Activated B cell treated with CpG ODN at 0.5 μM for 24 hours (primary cell): ENCODE measurements at regions not wholly inside any gene's neighbourhood (a gene's known extent, or its start where the extent isn't known, plus 50 kb on each side); places are given as distances from the start of the nearest gene placed in this dataset.

Experiments
- ATAC-seq: fragments of 200-7000 bp; cut with Tn5 transposase; one replicate; pipeline ENCODE4 v1.10.0; 2021; ENCODE audit warnings: low read depth, mild to moderate bottlenecking, moderate library complexity
- CTCF ChIA-PET: fragments of 350-600 bp; sonication (Branson Sonifier 250); formaldehyde crosslinking; loops from one replicate; lab custom pipeline; 2021; ENCODE audit warnings: antibody characterized with exemption; lab: Charles Lee
- POLR2A ChIA-PET: fragments of 350-600 bp; sonication (Branson Sonifier 250); formaldehyde crosslinking; loops from one replicate; lab custom pipeline; 2021; ENCODE audit warnings: antibody characterized with exemption; lab: Charles Lee
- DNase-seq: peaks from one replicate; pipeline ENCODE4 v3.0.0; 2022
- H3K27ac Mint-ChIP-seq: one replicate; pipeline ENCODE4 v1.8.0; 2020; ENCODE audit warnings: mixed read lengths
- H3K27me3 Mint-ChIP-seq: one replicate; pipeline ENCODE4 v1.8.0; 2021; ENCODE audit warnings: mixed read lengths
- H3K36me3 Mint-ChIP-seq: one replicate; pipeline ENCODE4 v1.8.0; 2021; ENCODE audit warnings: low read depth, mixed read lengths
- H3K4me1 Mint-ChIP-seq: one replicate; pipeline ENCODE4 v1.8.0; 2021; ENCODE audit warnings: mixed read lengths
- H3K4me3 Mint-ChIP-seq: one replicate; pipeline ENCODE4 v1.8.0; 2020; ENCODE audit warnings: mild to moderate bottlenecking, mixed read lengths
- H3K9me3 Mint-ChIP-seq: one replicate; pipeline ENCODE4 v1.8.0; 2020; ENCODE audit warnings: mixed read lengths
- intact Hi-C: fragments of 100-400 bp; cut with micrococcal nuclease; formaldehyde crosslinking; loops from one replicate; pipeline ENCODE4 v1.15.1; 2024
- TF ChIP-seq, protein P1 (sequence below): fragments of 200-600 bp; IDR thresholded peaks from one replicate; pipeline ENCODE4 v1.8.0; 2022; ENCODE audit warnings: antibody characterized with exemption, mild to moderate bottlenecking

DNA sequence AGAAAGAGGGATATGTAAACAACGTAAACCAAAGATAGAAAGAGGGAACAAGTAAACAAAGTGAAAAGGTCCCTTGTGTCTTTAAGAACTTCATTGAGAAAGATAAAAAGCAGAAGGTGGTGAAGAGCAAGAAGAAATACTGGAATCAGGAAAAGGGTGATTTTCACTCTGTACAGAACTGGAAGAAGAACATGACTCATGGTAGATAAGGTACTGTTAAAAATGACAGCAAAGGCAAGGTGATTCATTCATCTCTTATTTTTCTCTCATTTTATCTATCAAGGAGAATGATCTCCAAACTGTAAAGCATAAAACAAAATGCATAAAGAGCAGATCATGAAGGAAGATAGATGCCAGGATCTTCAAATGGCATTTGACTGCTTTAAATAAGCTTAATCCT, 724.6 kb upstream of the CELF4 start:
- peaks cover 6% of the 10 kb centered on the region for H3K9me3 Mint-ChIP-seq
- intact Hi-C loops = no loop called here
- H3K4me3 Mint-ChIP-seq = no peak overlapping the region
- no peaks in the 10 kb centered on the region for H3K27me3 Mint-ChIP-seq
- POLR2A ChIA-PET = no interaction called here
- no peak for ATAC-seq
- no peak overlapping the region for H3K27ac Mint-ChIP-seq
- CTCF ChIA-PET = no interaction called here
- DNase-seq = no peak
- no peaks in the 10 kb centered on the region for H3K4me1 Mint-ChIP-seq
- H3K36me3 Mint-ChIP-seq = no peaks in the 10 kb centered on the region
- TF ChIP-seq, protein P1, sequence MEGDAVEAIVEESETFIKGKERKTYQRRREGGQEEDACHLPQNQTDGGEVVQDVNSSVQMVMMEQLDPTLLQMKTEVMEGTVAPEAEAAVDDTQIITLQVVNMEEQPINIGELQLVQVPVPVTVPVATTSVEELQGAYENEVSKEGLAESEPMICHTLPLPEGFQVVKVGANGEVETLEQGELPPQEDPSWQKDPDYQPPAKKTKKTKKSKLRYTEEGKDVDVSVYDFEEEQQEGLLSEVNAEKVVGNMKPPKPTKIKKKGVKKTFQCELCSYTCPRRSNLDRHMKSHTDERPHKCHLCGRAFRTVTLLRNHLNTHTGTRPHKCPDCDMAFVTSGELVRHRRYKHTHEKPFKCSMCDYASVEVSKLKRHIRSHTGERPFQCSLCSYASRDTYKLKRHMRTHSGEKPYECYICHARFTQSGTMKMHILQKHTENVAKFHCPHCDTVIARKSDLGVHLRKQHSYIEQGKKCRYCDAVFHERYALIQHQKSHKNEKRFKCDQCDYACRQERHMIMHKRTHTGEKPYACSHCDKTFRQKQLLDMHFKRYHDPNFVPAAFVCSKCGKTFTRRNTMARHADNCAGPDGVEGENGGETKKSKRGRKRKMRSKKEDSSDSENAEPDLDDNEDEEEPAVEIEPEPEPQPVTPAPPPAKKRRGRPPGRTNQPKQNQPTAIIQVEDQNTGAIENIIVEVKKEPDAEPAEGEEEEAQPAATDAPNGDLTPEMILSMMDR = no peak

DNA sequence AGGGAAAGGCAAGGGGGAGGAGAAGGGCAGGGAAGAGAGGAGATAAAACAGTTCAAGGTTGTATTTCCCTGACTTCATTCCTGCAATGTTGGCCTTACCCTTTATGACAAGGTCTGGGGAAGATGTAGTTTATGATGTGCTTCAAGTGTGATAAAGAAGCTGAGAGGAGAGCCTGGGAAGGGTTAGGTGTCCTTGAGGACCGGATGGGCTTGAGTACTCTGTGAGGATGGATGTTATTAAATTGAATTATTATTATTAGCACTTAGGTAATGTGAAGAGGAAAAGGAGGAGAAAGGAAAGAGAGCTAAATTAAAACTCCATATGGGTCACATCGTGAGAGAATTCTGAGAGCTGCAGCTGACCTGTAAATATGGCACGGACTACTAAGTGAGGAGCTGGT, 719.4 kb upstream of the CELF4 start:
- intact Hi-C loops = no loop called here
- ChIA-PET POLR2A (no interaction called here), CTCF (no interaction called here)
- H3K9me3 Mint-ChIP-seq = peaks cover 12% of the 10 kb centered on the region
- TF ChIP-seq, protein P1 = no peak
- no peak overlapping the region for H3K27ac Mint-ChIP-seq
- H3K36me3 Mint-ChIP-seq = no peaks in the 10 kb centered on the region
- ATAC-seq (no peak), DNase-seq (no peak)
- no peaks in the 10 kb centered on the region for H3K27me3 Mint-ChIP-seq
- no peak overlapping the region for H3K4me3 Mint-ChIP-seq
- no peaks in the 10 kb centered on the region for H3K4me1 Mint-ChIP-seq

DNA sequence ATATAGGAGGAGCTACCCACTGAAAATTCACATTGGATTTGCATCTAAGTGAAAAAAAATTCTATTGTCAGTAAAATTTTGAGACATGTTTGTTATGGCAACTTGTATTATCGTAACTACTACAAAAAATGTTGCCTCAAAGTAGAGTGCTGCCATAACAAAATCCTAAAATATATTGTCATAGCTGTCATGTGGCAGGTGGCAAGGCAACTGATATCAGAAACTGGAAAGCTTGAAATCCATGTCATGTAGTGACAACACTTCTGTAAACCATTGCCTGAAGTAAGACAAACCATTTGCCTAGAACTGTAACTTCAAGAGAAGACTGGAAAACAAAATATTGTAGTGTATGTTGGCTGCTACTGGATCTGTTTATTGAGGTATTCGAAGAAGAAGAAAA, 697.5 kb upstream of the CELF4 start:
- no peak overlapping the region for H3K4me3 Mint-ChIP-seq
- ATAC-seq (no peak), DNase-seq (no peak)
- TF ChIP-seq, protein P1 = no peak
- no peaks in the 10 kb centered on the region for H3K4me1 Mint-ChIP-seq
- intact Hi-C loops = no loop called here
- no peaks in the 10 kb centered on the region for H3K27me3 Mint-ChIP-seq
- no peaks in the 10 kb centered on the region for H3K36me3 Mint-ChIP-seq
- ChIA-PET POLR2A (no interaction called here), CTCF (no interaction called here)
- H3K27ac Mint-ChIP-seq = no peak overlapping the region
- H3K9me3 Mint-ChIP-seq = peaks cover 6% of the 10 kb centered on the region

DNA sequence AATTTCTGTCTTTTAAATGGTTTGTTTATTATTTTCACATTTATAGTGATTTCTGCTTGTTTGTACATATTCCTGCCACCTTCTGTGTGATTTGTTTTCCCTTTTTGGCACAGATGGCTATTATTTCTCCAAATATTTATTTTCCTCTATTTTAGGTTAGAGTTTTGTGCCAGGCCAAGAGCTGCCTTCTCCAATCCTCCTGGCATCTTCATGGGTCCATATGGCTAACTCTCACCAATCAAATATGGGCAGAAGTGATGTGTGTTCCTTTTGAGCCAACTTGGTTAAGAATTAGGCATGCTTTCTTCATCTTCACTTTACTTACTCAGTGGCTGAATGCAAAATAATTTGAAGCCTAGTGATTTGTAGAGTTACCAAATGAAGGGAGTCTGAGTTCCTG, 697.1 kb upstream of the CELF4 start:
- TF ChIP-seq, protein P1 = no peak
- H3K4me1 Mint-ChIP-seq = no peaks in the 10 kb centered on the region
- DNase-seq (no peak), ATAC-seq (no peak)
- CTCF ChIA-PET = interaction anchor here (0.5 kb wide), 1 partner anchor 177 kb away, joined by 3 read pairs; no protein-coding TSS in a partner anchor
- intact Hi-C loops = no loop called here
- peaks cover 4% of the 10 kb centered on the region for H3K9me3 Mint-ChIP-seq
- no peak overlapping the region for H3K4me3 Mint-ChIP-seq
- POLR2A ChIA-PET = no interaction called here
- no peaks in the 10 kb centered on the region for H3K36me3 Mint-ChIP-seq
- no peaks in the 10 kb centered on the region for H3K27me3 Mint-ChIP-seq
- H3K27ac Mint-ChIP-seq = no peak overlapping the region

DNA sequence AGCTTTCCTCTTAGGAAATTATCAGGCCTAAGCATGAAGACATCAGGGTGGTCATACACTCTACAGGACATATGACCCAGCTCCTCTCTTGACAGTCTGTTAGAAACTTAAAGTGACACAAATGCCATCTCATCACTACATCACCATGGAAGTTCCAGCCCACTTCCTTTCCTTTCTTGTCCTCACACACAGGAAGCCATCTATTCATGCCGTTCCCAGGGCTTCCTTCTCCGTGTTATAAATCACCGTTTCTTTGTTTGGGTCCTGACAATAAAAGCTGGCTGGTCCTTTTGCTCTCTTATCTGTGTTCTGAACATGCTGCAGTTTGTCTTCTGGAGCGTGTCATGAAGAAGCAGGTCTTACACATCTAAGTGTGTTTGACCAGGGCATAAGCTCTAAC, 692.1 kb upstream of the CELF4 start:
- intact Hi-C loops = no loop called here
- Mint-ChIP-seq H3K36me3 (no peaks in the 10 kb centered on the region), H3K4me1 (no peaks in the 10 kb centered on the region), H3K4me3 (no peak overlapping the region), H3K9me3 (peaks cover 8% of the 10 kb centered on the region), H3K27me3 (no peaks in the 10 kb centered on the region), H3K27ac (no peak overlapping the region)
- ATAC-seq = no peak
- no peak for DNase-seq
- ChIA-PET POLR2A (no interaction called here), CTCF (no interaction called here)
- TF ChIP-seq, protein P1 = no peak
